Putamen (tissue), 1 donor: ENCODE measurements at regions not wholly inside any gene's neighbourhood (a gene's known extent, or its start where the extent isn't known, plus 50 kb on each side); places are given as distances from the start of the nearest gene placed in this dataset.

ENCODE experiments used
- DNase-seq: peaks from one replicate; pipeline ENCODE4 v3.0.0-alpha.2; 2016; ENCODE audit warnings: low spot score

- no peak for DNase-seq
Observed at GRCh38 chr7:95668504-95669018, 72.2 kb upstream of the PDK4 start.

GRCh38 chr7:95662987-95663386 is 66.7 kb upstream of the PDK4 start:
- no peak for DNase-seq

- DNase-seq, result no peak
Observed at GRCh38 chr7:95660023-95660434, 63.7 kb upstream of the PDK4 start.

- no peak for DNase-seq
Observed at GRCh38 chr7:95658676-95659075, 62.4 kb upstream of the PDK4 start.

- no peak for DNase-seq
Observed at GRCh38 chr7:95649546-95649945, 53.2 kb upstream of the PDK4 start.

- no peak for DNase-seq
Observed at GRCh38 chr7:95646350-95646749, 50.0 kb upstream of the PDK4 start.
